ENCODE measurements at regions not wholly inside any gene's neighbourhood (a gene's known extent, or its start where the extent isn't known, plus 50 kb on each side); places are given as distances from the start of the nearest gene placed in this dataset.

DNA sequence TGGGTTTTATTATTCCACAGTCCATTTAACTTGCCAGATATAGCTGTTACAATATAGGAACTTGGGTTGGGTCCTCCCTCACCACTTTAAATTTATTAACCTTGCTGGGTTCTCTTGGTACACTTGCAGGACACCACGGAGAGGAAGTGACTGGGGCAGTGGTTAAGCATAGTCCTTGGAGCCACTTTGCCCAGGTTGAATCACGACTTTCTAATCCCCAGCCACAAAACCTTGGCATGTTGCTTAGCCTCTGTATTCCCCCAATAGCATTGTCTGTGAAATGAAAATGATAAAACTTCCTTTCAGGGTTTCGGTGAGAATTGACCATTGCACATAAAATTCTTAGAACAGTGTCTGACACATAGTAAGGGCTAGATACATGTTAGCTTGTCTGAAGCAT lies 221.2 kb downstream of the IRS1 start:
- Histone ChIP-seq H3K9me3 (replicated peaks) (no peaks in the 10 kb centered on the region), H3K4me3 (no peak overlapping the region), H3K36me3 (no peaks in the 10 kb centered on the region), H3K27me3 (ENCODE audit: low read depth) (no peaks in the 10 kb centered on the region), H3K4me1 (peaks cover 14% of the 10 kb centered on the region), H3K27ac (replicated peaks) (no peak overlapping the region)
- no peak for DNase-seq
- intact Hi-C loops (cut with micrococcal nuclease), result no loop called here
- TF ChIP-seq, protein P1, sequence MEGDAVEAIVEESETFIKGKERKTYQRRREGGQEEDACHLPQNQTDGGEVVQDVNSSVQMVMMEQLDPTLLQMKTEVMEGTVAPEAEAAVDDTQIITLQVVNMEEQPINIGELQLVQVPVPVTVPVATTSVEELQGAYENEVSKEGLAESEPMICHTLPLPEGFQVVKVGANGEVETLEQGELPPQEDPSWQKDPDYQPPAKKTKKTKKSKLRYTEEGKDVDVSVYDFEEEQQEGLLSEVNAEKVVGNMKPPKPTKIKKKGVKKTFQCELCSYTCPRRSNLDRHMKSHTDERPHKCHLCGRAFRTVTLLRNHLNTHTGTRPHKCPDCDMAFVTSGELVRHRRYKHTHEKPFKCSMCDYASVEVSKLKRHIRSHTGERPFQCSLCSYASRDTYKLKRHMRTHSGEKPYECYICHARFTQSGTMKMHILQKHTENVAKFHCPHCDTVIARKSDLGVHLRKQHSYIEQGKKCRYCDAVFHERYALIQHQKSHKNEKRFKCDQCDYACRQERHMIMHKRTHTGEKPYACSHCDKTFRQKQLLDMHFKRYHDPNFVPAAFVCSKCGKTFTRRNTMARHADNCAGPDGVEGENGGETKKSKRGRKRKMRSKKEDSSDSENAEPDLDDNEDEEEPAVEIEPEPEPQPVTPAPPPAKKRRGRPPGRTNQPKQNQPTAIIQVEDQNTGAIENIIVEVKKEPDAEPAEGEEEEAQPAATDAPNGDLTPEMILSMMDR (IDR thresholded peaks at IDR 0.05; ENCODE audit: borderline replicate concordance), result no peak

DNA sequence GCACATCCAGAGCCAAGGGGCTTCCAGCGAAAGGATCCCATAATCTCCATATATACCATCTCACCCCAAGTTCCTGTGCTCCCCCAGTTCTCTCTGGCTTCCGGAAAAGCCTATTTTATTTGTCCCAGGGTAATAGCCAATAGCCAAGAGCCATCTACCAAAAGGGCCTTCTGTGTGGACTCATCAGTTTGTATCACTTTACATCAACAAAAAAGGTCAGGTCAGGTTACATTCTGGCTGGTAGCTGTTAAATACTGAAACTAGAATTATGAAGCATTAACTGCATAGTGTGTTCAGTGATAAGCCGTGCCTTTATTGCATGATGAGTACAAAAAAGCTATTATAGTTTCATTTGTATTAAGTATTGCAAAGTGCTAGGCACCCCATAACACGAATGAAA lies 223.7 kb downstream of the IRS1 start:
- no peaks in the 10 kb centered on the region for H3K36me3 ChIP-seq
- no peaks in the 10 kb centered on the region for H3K27me3 ChIP-seq (ENCODE audit: low read depth)
- H3K27ac ChIP-seq (replicated peaks), result no peak overlapping the region
- peaks cover 10% of the 10 kb centered on the region for H3K4me1 ChIP-seq
- DNase-seq, result no peak
- H3K4me3 ChIP-seq, result no peak overlapping the region
- intact Hi-C loops (cut with micrococcal nuclease), result no loop called here
- H3K9me3 ChIP-seq (replicated peaks), result no peaks in the 10 kb centered on the region
- TF ChIP-seq, protein P1 (IDR thresholded peaks at IDR 0.05; ENCODE audit: borderline replicate concordance), result no peak

DNA sequence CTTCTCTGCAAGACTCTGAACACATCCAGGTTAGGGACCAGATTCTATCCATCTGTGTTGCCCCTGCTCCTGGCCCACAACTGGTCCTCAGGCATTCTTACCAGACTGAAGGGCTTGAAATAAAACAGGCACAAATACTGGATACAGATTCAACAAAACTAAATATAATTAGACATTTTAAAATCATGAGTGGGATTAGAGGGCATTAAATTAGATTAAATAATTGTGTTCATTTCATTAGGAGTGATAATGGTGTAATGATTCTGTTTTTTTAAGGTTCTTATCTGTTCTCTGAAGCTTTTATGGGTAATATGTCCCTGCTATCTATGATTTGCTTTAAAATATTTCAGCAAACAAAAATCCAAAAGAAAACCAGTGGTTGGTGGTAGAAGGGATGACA lies 226.5 kb downstream of the IRS1 start:
- no peaks in the 10 kb centered on the region for H3K36me3 ChIP-seq
- no peak overlapping the region for H3K4me3 ChIP-seq
- DNase-seq, result no peak
- no peaks in the 10 kb centered on the region for H3K27me3 ChIP-seq (ENCODE audit: low read depth)
- no peaks in the 10 kb centered on the region for H3K4me1 ChIP-seq
- H3K9me3 ChIP-seq (replicated peaks), result no peaks in the 10 kb centered on the region
- TF ChIP-seq, protein P1 (IDR thresholded peaks at IDR 0.05; ENCODE audit: borderline replicate concordance), result no peak
- intact Hi-C loops (cut with micrococcal nuclease), result no loop called here
- no peak overlapping the region for H3K27ac ChIP-seq (replicated peaks)

DNA sequence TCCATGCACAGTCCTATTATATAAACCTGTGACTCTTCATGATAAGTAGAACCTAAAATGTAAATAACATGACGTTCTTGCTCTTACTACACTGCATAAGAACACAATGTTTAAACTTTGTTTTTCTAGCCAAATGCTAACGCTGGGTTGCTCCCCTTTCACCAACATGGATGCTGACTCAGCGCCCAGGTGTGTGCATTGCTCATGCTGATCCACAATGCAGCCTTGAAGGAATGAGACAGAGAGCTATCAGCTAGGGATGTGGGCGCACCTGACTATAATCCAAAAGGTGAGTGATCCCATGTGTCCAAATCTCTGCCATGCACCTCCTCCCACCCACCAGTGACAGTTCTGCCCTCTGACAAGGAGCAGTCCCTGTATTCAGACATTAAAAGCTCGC lies 235.0 kb downstream of the IRS1 start:
- no peaks in the 10 kb centered on the region for H3K36me3 ChIP-seq
- no peak overlapping the region for H3K27ac ChIP-seq (replicated peaks)
- no peaks in the 10 kb centered on the region for H3K9me3 ChIP-seq (replicated peaks)
- TF ChIP-seq, protein P1 (IDR thresholded peaks at IDR 0.05; ENCODE audit: borderline replicate concordance), result no peak
- H3K4me1 ChIP-seq, result no peaks in the 10 kb centered on the region
- no peaks in the 10 kb centered on the region for H3K27me3 ChIP-seq (ENCODE audit: low read depth)
- no peak for DNase-seq
- intact Hi-C loops (cut with micrococcal nuclease), result no loop called here
- no peak overlapping the region for H3K4me3 ChIP-seq

DNA sequence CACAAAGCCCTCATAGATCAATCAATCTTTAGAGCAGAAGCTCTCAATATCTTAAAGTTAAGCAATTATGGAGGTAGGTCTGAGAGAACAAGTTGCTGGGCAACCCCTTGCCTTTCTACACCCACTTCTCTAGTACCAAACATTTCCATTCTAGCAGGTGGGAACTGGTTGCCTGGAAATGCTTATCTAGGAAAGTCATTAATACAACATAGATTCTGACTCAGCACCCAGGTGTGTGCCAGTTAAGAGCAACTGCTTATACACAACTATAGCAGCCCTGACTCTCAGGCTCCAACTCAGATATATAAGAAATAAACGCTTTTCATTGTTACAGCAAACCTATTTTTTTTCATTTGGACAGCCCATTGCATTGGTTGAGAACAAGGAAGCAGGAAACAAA lies 237.7 kb downstream of the IRS1 start:
- Histone ChIP-seq H3K27ac (replicated peaks) (no peak overlapping the region), H3K27me3 (ENCODE audit: low read depth) (no peaks in the 10 kb centered on the region), H3K4me3 (no peak overlapping the region), H3K4me1 (peaks cover 7% of the 10 kb centered on the region), H3K36me3 (no peaks in the 10 kb centered on the region), H3K9me3 (replicated peaks) (no peaks in the 10 kb centered on the region)
- intact Hi-C loops (cut with micrococcal nuclease), result no loop called here
- TF ChIP-seq, protein P1 (IDR thresholded peaks at IDR 0.05; ENCODE audit: borderline replicate concordance), result no peak
- DNase-seq, result no peak

DNA sequence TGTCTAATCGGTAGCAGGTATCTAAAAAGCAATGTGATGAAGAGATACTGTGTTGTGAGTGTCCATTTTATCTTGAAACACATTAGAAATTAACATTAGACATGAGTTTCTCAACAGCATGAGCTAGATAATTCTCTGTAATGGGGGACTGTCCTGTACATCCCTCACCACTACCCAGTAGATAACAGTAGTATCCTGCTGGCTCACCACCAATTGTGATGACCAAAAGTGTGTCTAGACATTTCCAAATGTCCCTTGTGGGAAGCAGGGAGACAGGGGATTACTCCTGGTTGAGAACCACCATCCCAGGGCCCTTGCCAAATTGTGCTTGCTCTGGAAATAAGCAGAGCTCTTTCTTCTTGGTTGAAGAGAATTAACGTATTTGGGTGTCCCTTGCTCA lies 239.3 kb downstream of the IRS1 start:
- Histone ChIP-seq H3K27ac (replicated peaks) (no peak overlapping the region), H3K4me1 (peaks cover 7% of the 10 kb centered on the region), H3K27me3 (ENCODE audit: low read depth) (no peaks in the 10 kb centered on the region), H3K4me3 (no peak overlapping the region), H3K36me3 (no peaks in the 10 kb centered on the region), H3K9me3 (replicated peaks) (no peaks in the 10 kb centered on the region)
- intact Hi-C loops (cut with micrococcal nuclease), result no loop called here
- TF ChIP-seq, protein P1 (IDR thresholded peaks at IDR 0.05; ENCODE audit: borderline replicate concordance), result no peak
- no peak for DNase-seq

Measured in left ventricle myocardium inferior (tissue), 1 donor.